Stimulated activated CD4-positive, alpha-beta T cell treated with anti-CD3 and anti-CD28 coated beads, Interleukin-1b, Interleukin-23, amount 100 ng/mL, for 48 hours (primary cell): ENCODE measurements at regions not wholly inside any gene's neighbourhood (a gene's known extent, or its start where the extent isn't known, plus 50 kb on each side); places are given as distances from the start of the nearest gene placed in this dataset.
"Not testable (repeated sequence)": the region's sequence is repeated elsewhere in the genome, so short reads cannot be mapped to it uniquely, and the experiment has no call there.

Experiments
- DNase-seq: peaks from one replicate; pipeline ENCODE4 v3.0.0-alpha.2; 2020

DNA sequence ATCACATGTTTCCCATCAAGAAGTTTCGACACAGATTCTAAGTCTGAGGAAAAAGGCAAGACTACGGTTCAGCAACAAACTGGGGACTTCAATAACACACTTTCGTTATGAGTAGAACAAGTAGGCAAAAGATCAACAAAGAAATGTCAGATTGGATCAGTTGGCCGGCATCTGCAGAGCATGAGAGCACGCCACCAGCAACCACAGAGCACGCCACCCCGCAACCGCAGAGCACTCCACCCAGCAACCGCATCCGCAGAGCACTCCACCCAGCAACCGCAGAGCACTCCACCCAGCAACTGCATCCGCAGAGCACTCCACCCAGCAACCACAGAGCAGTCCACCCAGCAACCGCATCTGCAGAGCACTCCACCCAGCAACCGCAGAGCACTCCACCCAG, 89.7 kb upstream of the FAM20C start:
- DNase-seq, result no peak

DNA sequence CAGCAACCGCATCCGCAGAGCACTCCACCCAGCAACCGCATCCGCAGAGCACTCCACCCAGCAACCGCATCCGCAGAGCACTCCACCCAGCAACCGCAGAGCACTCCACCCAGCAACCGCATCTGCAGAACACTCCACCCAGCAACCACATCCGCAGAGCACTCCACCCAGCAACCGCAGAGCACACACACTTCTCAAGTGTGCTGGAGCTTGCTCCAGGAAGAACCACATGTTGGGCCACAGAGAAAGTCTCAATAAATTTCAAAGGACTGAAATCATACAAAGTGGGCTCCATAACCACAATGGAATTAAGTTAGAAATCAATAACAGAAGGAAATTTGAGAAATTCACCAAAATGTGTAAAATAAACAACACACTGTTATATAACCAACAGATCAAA, 88.4 kb upstream of the FAM20C start:
- not testable (repeated sequence) for DNase-seq

DNA sequence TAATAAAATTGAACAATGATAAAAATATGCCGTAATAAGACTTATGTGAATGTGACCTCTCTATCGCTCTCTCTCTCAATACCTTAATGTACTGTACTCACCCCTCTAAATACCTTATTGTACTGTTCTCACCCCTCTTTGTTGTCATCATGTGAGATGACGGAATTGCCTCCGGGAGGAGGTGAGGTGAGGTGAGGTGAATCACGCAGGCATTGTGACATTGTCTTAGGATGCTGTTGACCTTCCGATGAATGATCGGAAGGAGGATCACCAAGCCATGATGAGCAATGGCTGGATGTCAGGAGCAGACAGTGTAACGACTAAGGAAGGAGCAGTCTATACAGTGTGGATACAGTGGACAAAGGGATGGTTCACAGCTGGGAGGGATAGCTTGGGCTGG, 87.4 kb upstream of the FAM20C start:
- no peak for DNase-seq

DNA sequence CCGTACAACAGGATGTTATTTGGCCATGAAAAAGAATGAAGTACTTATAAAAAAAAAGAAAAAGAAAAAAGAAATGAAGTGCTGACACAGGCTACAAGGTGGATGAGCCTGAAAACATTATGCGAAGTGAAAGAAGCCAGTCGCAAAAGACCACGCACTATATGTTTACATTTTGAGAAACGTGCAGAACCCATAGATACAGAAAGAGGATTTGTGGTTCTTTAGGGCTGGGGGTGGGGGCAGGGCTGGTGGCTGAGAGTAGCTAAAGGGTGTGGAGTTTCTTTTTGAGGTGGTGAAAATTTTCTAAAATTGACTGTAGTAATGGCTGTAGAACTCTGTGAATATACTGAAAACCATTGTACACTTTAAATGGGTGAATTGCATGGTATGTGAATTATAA, 86.0 kb upstream of the FAM20C start:
- DNase-seq, result no peak

DNA sequence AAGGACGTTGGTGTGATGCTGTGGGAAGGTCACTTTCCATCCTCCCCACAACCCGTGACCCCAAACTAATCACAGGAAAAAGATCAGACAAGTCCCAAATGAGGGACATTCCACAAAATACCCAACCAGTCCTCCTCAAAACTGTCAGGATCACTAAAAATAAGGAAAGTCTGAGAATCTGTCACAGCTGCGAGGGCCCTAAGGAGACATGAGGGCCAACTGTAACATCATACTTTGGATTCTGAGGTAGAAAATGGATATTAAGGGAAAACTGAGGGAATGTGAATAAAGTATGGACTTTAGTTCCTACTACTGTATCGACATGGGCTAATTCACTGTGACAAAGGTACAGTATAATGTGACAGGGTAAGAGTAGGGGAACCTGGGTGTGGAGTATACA, 85.1 kb upstream of the FAM20C start:
- no peak for DNase-seq

DNA sequence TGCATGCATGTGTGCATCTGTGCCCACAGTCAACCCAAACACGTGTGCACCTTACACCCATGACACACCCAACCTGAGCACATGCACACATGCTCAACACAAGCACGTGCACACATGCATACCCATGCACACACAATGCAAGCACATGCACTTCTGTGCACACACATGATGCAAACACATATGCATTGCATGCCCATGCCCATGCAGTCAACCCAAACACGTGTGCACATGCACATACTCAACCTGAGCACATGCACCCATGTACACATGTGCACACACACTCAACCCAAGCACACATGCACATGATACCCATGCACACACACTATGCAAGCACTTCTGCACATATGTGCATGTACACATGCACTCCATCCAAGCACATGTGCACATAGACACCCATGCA, 84.5 kb upstream of the FAM20C start:
- DNase-seq, result no peak

DNA sequence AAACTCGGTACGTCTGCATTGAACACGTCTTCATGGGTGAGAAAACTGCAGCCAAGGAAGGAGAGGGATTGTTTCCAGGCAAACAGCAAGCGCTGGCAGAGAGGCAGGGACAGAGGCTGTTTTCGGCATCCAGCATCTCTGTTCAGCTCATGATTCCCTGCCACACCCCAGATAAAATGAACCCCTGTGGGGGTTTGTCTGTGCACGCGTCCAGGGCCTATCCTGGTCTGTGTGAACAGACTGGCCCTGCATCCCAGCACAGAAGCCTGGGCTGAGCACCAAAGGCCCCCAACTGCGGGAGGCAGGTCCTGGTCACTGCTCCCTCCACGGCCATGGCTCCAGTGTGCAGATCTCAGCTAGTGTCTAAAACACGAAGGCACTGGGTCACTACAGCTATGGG, 83.3 kb upstream of the FAM20C start:
- no peak for DNase-seq

DNA sequence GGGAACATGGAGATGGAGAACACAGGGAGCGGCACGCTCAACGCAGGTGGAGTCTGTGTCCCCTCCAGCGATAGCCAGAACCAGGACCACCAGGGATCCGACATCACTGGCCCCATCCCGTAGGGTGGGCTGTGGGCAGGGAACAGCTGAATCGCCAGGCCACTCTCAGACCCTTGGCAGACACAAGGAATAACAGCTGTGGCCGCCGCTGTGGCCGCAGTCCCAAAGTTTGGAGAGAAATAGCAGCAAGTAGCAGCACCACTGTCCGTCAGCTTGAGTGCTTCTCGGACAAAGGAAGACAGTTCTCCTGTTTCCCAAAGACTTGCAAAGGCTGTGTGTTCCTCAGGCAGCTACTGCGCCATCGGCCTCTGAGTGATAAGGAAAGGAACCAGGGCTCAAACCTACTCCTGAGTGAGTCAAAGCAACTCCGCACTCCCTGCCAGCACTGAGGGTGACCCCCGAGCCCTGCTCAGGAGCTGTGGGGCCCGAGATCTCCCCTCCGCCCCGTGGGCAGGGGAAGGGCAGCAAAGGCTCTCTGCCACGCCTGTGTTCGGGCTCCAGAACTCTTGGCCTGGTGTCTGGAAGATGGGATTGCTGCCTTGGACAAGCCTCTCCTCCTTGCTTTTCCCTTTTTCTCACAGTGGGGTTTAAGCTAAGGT, 82.3 kb upstream of the FAM20C start:
- DNase-seq, result no peak

DNA sequence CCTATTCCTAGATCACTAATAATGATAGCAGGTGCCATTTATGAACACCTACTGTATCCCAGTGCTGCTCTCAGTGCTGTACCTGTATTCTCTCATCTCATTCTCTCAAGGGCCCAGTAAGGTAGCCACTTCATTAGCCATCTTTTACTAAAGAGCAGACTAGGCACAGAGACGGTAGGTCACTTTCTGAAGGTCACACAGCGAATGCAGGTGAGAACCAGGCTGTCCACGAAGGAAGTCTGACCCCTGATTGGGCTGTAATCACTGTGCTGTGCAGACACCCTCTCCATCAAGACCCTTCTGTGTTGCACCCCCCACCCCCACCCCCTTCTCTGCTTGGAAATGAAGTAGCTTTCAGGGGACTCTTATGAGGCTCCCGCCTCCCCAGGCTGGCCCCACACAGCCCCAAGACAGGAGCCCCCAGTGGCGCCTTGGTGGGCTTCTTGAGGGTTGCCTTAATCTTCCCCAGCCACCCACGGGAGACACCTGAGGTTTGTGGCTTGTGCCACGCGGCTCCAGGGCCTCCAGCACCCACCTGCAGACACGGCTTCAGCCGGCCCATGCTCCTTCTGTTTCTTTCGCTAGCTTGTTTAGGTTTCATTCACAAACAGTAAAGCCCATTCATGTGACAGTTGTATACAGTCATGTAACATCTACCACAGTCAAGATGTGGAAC, 81.7 kb upstream of the FAM20C start:
- DNase-seq, result no peak

DNA sequence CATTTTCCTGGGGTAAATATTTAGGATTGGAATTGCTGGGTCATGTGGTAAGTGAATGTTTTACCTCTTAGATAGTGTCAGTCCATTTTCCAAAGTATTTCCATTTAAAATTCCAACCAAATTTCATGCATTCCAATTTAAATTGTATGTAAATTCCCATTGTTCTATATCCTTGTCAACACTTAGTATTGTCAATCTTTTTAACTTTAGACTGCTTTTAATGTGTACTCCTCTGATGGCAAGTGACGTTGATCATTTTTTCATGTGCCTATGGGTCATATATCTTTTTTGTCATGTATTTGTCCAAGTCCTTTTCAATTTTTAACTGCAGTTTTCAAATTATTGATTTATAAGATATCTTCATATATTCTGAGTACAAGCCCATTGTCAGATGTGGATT, 80.8 kb upstream of the FAM20C start:
- no peak for DNase-seq

DNA sequence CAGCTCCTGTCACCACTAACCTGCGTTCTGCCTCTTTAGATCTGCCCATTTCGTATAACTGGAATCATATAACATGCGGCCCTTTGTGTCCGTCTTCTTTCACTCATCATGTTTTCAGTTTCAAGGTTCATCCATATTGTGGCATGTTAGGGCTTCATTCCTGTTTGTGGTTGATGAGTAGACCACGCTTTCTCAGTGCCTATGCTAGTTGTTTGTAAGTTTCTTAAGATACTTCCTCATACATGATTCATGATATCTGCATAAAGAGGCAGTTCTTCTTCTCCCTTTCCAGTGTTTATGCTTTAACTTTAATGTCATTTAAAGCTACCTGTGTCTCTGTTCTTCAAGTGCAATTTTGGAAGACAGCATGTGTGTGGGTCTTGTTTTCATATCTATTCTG, 79.5 kb upstream of the FAM20C start:
- no peak for DNase-seq

DNA sequence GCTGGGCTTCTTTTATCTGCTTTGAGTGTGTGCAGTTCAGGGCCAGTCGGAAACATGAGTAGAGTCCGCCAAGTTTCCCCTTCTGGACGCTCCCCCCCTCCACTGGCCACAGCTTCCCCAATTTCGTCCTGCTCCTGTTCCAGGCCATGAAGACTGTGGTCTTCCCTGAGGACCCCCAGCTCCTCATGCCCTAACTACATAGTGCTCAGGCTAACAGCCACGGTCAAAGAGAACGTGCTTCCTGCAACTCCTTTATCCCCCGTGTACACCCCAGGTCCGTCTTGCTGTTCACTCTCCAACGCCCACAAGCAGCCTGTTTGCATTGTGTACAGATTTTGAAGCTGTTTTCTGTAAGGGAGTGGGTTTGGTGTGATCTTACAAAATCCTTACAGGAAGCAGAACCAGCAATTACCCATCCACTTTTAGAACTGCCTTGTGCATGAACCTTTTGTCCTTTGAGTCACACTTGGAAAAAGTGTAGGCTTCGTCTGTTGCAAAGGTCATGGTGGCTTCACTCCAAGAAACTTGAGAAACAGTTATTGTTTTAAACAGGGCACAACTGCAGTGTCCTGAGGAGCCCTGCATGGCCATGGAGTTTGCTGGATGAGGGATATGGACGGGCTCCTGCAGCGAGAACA, 77.0 kb upstream of the FAM20C start:
- DNase-seq, result no peak

DNA sequence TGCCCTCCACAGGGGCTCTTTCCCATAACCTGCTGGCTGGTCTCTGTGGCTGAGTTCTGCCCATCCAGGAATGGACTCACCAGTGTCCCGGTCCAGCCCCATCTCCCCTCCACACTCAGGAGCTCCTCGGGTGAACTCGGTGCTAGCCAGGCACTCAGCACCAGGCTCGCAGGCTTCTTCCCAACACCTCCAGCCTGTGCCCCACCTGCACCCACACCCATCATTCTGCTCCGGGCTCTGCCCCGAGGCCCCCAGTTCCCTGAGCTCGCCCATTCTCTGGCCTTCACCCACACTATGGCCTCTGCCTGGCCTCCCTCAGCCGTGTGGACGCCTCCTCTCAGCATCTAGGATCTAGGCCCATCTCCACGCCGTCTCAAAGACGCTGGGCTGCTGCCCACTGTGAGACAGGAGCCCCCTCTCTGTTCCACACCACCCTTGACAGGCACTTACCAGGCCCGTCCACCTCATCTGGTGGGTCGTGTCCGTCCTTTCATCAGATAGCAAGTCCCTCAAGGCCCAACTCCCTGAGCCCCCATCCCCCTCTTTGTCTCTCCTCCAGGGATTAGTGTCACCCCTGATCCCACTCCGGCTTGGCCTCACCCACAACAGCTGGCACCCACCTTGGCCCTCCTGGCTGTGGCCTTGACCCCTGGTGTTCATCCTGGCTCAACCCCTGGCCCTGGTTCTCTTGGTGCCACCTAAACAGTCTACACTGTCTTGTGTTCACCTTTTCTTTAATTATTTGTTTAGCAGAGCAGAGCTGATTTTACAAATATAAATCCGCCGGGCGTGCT, 76.0 kb upstream of the FAM20C start:
- no peak for DNase-seq

DNA sequence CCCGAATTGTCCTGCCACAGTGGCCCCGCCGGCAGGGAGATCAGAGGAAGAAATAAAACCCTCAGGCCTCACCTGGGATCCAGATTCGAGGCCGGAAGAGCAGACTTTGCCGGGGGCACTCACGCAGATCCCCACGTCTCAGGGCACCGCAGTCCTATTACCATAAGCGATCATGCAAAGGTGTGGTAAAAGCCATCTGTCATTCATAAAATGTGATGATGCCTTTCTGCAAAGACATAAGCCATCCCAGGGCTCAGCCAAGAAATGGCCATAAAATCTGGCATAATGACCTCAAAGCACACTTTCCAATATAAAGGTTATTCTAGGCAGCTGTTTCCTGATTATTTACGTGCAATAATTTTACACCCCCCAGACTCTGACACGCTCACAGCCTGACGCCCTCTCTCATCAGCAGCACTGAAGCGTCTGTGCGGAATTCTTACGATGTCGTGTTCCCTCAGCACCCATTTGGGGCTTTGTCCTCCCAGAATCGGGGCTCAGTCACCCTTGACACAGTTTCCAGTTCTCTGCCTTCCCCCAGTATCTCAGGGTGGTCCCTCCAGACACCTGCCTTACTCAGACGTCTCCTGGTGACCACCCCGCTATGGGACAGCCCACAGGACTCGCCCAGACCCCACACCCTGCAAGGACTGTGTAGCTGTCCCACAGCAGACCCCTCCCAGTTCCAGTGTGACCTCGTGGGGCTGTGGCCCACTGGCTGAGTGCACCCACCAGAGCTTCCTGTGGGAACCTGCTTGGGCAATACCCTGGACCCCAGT, 74.3 kb upstream of the FAM20C start:
- no peak for DNase-seq

DNA sequence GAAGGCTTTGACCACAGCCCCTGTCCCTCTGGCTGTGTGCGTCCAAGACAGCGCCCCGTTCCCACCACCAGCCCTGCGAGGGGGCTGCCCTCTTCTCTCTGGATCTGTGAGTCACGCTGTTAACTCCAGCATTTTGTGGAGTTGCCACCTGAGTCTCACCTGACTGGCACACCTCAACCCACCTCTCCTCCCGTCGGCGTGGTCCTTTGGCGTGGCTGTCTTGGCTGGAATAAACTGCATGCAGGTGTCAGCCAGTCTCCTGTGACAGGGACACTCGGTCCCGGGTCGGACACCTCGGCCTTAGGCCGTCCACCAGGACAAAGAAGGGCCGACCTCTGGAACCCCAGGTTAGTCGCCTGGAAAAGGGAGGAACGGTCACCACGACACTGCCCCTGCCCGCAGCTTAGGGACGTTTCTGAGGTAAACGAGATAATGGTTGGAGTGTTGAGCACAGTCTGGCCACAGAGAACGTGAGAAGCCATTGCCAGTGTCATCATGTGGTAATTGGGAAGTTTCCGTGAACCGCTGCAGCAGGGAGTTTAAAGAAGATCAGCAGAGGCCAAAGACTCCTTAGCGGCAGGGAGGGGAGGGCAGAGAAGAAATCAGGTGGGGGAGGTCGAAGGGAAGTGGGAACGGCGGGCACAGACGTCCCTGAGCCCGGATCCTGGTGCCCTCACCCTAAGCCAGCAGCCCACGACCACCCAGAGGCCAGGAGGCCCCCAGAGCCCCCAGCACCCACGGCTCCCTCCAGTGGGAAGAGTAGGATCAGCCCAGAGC, 73.6 kb upstream of the FAM20C start:
- no peak for DNase-seq

DNA sequence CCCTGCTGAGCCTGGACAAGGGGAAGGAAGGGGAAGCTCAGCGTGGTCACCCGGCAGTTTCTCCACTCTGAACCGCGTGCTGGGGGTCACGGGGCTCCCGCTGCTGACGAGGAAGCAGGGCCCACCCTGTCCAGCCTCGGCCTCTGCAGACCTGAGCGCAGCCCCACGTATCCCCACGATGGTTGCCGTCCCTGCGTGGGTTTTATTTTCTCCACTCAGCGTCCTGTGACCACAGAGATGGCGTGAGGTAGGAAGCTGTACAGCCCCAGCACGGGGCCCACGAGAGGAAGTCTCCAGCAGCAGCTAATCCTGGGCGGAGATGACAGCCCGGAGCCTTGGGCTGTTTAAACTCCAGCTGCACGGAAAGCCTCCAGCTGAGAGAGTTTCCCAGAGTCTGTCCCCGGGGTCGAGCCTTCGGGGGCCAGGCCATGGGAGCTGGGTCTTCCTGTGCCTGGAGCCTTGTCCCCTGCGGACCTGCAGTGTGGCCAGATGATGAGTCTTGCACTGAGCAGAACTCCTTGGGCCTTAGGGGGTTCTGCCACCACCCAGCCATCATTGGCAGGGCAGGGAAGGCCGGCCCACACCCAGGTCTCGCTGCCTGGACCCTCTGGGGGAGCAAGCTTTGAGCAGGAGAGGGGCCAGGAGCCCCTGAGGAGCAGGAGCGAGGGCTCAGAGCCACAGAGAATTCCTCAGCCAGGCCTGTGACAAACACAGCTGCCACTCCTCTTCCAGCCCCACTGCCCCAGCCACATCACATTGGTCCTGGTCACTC, 72.8 kb upstream of the FAM20C start:
- DNase-seq, result no peak

DNA sequence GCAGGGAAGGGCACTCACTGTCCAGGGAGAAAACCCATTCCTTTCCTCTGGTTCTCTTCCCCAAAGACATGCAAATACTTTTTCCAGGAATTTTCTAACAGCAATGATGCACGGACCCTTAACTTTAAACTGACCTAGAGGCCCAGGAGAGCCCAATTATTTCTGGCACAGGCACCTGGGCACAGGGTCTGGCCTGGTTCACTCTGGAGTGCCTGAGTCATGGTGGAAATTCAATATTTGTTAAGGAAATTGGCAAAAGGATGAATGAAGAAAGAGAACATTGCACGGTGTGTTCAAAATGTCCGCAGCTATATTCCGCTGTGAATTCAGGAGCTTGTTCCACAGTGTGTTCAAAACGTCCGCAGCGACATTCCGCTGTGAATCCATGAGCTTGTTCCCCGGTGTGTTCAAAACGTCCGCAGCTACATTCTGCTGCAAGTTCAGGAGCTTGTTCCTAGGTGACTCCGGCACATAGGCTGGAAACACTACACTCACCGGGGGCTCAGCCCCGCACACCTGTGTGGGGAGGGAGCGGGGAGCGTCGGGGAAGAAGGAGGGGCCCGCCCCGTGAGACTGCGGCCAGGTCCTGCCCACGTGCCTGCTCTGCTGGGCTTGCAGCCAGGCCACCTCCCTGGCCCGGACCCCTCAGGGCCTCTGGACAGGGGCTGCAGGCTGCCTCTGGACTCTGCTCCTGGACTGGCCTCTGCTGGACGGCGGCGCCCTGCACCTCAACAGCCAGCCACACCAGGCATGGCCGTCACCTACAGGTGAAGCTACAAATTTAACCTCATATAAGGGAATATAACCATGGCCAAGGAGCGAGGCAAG, 72.0 kb upstream of the FAM20C start:
- no peak for DNase-seq

DNA sequence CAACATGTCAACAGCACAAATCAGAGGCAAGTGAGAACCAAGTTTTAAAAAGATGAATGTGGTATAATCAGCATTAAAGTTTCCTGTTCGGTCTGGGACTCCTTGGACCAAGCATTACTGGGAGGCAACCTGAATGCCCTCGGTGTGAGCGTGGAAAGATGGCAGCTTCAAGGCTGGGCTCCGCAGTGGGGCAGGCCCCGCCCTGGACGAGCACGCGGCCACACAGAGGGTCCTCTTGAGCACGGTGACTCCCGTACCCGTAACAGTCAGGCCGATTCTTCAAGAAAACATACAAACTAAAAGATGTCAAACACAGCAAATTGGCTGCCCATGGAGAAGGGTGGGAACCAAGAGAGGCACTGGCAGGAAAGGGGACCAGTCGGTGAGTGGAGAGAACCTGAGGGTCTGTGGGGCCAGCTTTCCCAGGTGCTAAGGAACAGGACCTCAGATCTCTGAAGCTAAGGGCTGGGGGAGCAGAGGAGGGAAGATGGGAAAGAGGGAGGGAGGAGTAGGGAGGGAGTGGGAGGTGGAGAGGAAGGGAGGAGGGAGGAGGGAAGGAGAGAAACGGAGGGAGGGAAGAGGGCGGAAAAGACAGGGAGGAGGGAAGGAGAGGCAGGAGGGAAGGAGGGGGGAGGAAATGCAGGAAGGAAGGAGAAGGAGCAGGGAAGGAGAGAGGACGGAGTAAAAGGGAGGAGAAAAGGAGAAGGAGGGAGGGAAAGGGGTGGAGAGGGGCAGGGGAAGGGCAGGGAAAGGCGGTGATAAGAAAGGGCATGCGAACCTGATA, 71.2 kb upstream of the FAM20C start:
- DNase-seq, result no peak

DNA sequence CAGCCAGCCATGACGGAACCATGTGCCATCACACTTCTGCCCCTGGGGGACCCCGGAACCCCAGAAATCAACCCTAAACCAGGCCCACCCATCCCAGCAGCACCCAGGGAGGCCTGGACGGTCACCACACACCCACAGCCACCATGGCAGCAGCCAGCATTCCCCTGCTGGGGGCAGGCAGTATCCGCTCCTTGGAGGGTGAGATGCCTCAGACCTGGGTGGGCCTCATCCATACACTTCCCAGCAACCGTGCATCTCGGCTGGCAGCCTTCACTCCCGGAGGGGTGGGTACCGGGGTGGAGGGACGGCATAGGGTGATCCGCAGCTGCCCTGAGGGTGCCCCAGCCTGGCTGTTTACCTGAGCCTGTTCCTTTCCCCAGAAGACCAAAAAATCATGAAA, 69.1 kb upstream of the FAM20C start:
- DNase-seq, result no peak
